Rectal smooth muscle tissue (tissue), 1 donor: ENCODE measurements at regions not wholly inside any gene's neighbourhood (a gene's known extent, or its start where the extent isn't known, plus 50 kb on each side); places are given as distances from the start of the nearest gene placed in this dataset.
"Not testable (repeated sequence)": the region's sequence is repeated elsewhere in the genome, so short reads cannot be mapped to it uniquely, and the experiment has no call there.

Experiments
- H3K27ac ChIP-seq: one replicate; pipeline ENCODE4 v1.7.0; 2013; ENCODE audit warnings: low read depth, low read length, inconsistent platforms
- H3K27me3 ChIP-seq: one replicate; pipeline ENCODE4 v1.7.0; 2013; ENCODE audit warnings: low read length; ENCODE audit not compliant: control insufficient read depth, insufficient read depth
- H3K36me3 ChIP-seq: one replicate; pipeline ENCODE4 v1.7.0; 2013; ENCODE audit warnings: low read length; ENCODE audit not compliant: control insufficient read depth, insufficient read depth
- H3K4me1 ChIP-seq: one replicate; pipeline ENCODE4 v1.7.0; 2013; ENCODE audit warnings: low read length; ENCODE audit not compliant: control insufficient read depth, insufficient read depth
- H3K4me3 ChIP-seq: one replicate; pipeline ENCODE4 v1.7.0; 2013; ENCODE audit warnings: low read length
- H3K9ac ChIP-seq: one replicate; pipeline ENCODE4 v1.7.0; 2013; ENCODE audit warnings: low read length

- Histone ChIP-seq H3K27ac (no peak overlapping the region), H3K4me3 (no peak overlapping the region), H3K4me1 (no peaks in the 10 kb centered on the region), H3K36me3 (no peaks in the 10 kb centered on the region), H3K27me3 (no peaks in the 10 kb centered on the region), H3K9ac (no peak overlapping the region)
Observed at GRCh38 chr3:153357436-153357835, 195.4 kb downstream of the RAP2B start.

GRCh38 chr3:153369561-153370374, 207.7 kb downstream of the RAP2B start:
- Histone ChIP-seq H3K9ac (no peak overlapping the region), H3K4me3 (no peak overlapping the region), H3K27ac (no peak overlapping the region), H3K36me3 (no peaks in the 10 kb centered on the region), H3K27me3 (no peaks in the 10 kb centered on the region), H3K4me1 (no peaks in the 10 kb centered on the region)

GRCh38 chr3:153370680-153371079, 208.7 kb downstream of the RAP2B start:
- no peak overlapping the region for H3K27ac ChIP-seq
- H3K4me1 ChIP-seq = no peaks in the 10 kb centered on the region
- no peak overlapping the region for H3K9ac ChIP-seq
- no peaks in the 10 kb centered on the region for H3K36me3 ChIP-seq
- H3K4me3 ChIP-seq = no peak overlapping the region
- H3K27me3 ChIP-seq = no peaks in the 10 kb centered on the region

GRCh38 chr3:153372326-153372725, 210.3 kb downstream of the RAP2B start:
- no peaks in the 10 kb centered on the region for H3K4me1 ChIP-seq
- no peak overlapping the region for H3K27ac ChIP-seq
- no peaks in the 10 kb centered on the region for H3K36me3 ChIP-seq
- H3K27me3 ChIP-seq = no peaks in the 10 kb centered on the region
- H3K9ac ChIP-seq = no peak overlapping the region
- no peak overlapping the region for H3K4me3 ChIP-seq

GRCh38 chr3:153373606-153374005, 211.6 kb downstream of the RAP2B start:
- Histone ChIP-seq H3K9ac (no peak overlapping the region), H3K27ac (no peak overlapping the region), H3K36me3 (no peaks in the 10 kb centered on the region), H3K4me3 (no peak overlapping the region), H3K27me3 (no peaks in the 10 kb centered on the region), H3K4me1 (no peaks in the 10 kb centered on the region)

- H3K9ac ChIP-seq, H3K27me3 ChIP-seq, H3K4me1 ChIP-seq, H3K36me3 ChIP-seq, H3K4me3 ChIP-seq, H3K27ac ChIP-seq: not testable (repeated sequence)
Observed at GRCh38 chr3:153378366-153378765, 216.3 kb downstream of the RAP2B start.

GRCh38 chr3:153379516-153379915, 217.5 kb downstream of the RAP2B start:
- no peak overlapping the region for H3K27ac ChIP-seq
- H3K9ac ChIP-seq = no peak overlapping the region
- H3K4me3 ChIP-seq = no peak overlapping the region
- no peaks in the 10 kb centered on the region for H3K36me3 ChIP-seq
- H3K4me1 ChIP-seq = no peaks in the 10 kb centered on the region
- no peaks in the 10 kb centered on the region for H3K27me3 ChIP-seq

- H3K4me3 ChIP-seq = no peak overlapping the region
- no peaks in the 10 kb centered on the region for H3K36me3 ChIP-seq
- no peaks in the 10 kb centered on the region for H3K4me1 ChIP-seq
- H3K27me3 ChIP-seq = no peaks in the 10 kb centered on the region
- no peak overlapping the region for H3K27ac ChIP-seq
- no peak overlapping the region for H3K9ac ChIP-seq
Observed at GRCh38 chr3:153385343-153385742, 223.3 kb downstream of the RAP2B start.

GRCh38 chr3:153392363-153392762, 230.3 kb downstream of the RAP2B start:
- Histone ChIP-seq H3K9ac (no peak overlapping the region), H3K4me3 (no peak overlapping the region), H3K36me3 (no peaks in the 10 kb centered on the region), H3K4me1 (no peaks in the 10 kb centered on the region), H3K27me3 (no peaks in the 10 kb centered on the region), H3K27ac (no peak overlapping the region)

GRCh38 chr3:153394017-153394416, 232.0 kb downstream of the RAP2B start:
- H3K4me3 ChIP-seq = no peak overlapping the region

GRCh38 chr3:153396581-153396980, 234.6 kb downstream of the RAP2B start:
- Histone ChIP-seq H3K27ac (no peak overlapping the region), H3K4me1 (no peaks in the 10 kb centered on the region), H3K27me3 (no peaks in the 10 kb centered on the region), H3K36me3 (no peaks in the 10 kb centered on the region), H3K4me3 (no peak overlapping the region), H3K9ac (no peak overlapping the region)

More at GRCh38 chr3:153394017-153394416, 232.0 kb downstream of the RAP2B start:
- H3K9ac ChIP-seq = no peak overlapping the region
- H3K4me1 ChIP-seq = no peaks in the 10 kb centered on the region
- no peaks in the 10 kb centered on the region for H3K27me3 ChIP-seq
- no peak overlapping the region for H3K27ac ChIP-seq
- H3K36me3 ChIP-seq = no peaks in the 10 kb centered on the region

- Histone ChIP-seq H3K36me3 (no peaks in the 10 kb centered on the region), H3K27me3 (no peaks in the 10 kb centered on the region), H3K27ac (no peak overlapping the region), H3K4me3 (no peak overlapping the region), H3K4me1 (no peaks in the 10 kb centered on the region), H3K9ac (no peak overlapping the region)
Observed at GRCh38 chr3:153397794-153398193, 235.8 kb downstream of the RAP2B start.

GRCh38 chr3:153399636-153400035, 237.6 kb downstream of the RAP2B start:
- no peak overlapping the region for H3K27ac ChIP-seq
- H3K36me3 ChIP-seq = no peaks in the 10 kb centered on the region
- H3K4me3 ChIP-seq = no peak overlapping the region
- H3K9ac ChIP-seq = no peak overlapping the region
- H3K27me3 ChIP-seq = no peaks in the 10 kb centered on the region
- H3K4me1 ChIP-seq = no peaks in the 10 kb centered on the region
